GM23338 (cell line): ENCODE measurements at regions not wholly inside any gene's neighbourhood (a gene's known extent, or its start where the extent isn't known, plus 50 kb on each side); places are given as distances from the start of the nearest gene placed in this dataset.

Experiments used
- ATAC-seq: fragments of 200-7000 bp; cut with Tn5 transposase; 3 replicates; pipeline ENCODE4 v1.9.1; 2020
- DNase-seq: peaks from one replicate; pipeline ENCODE4 v3.0.0-alpha.2; 2015; ENCODE audit warnings: low spot score
- H2AFZ ChIP-seq: fragments of 200-600 bp; sonication (generic); 2 replicates; pipeline ENCODE4 v1.8.0; 2016; ENCODE audit warnings: antibody characterized with exemption, mild to moderate bottlenecking, moderate library complexity
- H3F3A ChIP-seq: fragments of 200-600 bp; sonication (generic); replicated peaks from 2 replicates; pipeline ENCODE4 v1.8.0; 2017; ENCODE audit warnings: antibody characterized with exemption, mixed run types, low read depth
- H3K27ac ChIP-seq: fragments of 200-600 bp; sonication (generic); 2 replicates; pipeline ENCODE4 v1.6.1; 2016; ENCODE audit warnings: low read depth
- H3K27me3 ChIP-seq: fragments of 200-600 bp; sonication (generic); 2 replicates; pipeline ENCODE4 v1.8.0; 2016; ENCODE audit warnings: mild to moderate bottlenecking, mixed run types, moderate library complexity; ENCODE audit not compliant: insufficient read depth
- H3K36me3 ChIP-seq: fragments of 200-600 bp; sonication (generic); 2 replicates; pipeline ENCODE4 v1.8.0; 2016; ENCODE audit warnings: mild to moderate bottlenecking; ENCODE audit not compliant: insufficient read depth
- H3K4me1 ChIP-seq: fragments of 200-600 bp; sonication (generic); 2 replicates; pipeline ENCODE4 v1.8.0; 2016; ENCODE audit warnings: mild to moderate bottlenecking, moderate library complexity; ENCODE audit not compliant: insufficient read depth
- H3K4me2 ChIP-seq: fragments of 200-600 bp; sonication (generic); 2 replicates; pipeline ENCODE4 v1.7.1; 2017; ENCODE audit warnings: mixed run types
- H3K4me3 ChIP-seq: fragments of 200-600 bp; sonication (generic); 2 replicates; pipeline ENCODE4 v1.6.1; 2016; ENCODE audit warnings: mixed run types
- H3K79me2 ChIP-seq: fragments of 200-600 bp; sonication (generic); replicated peaks from 2 replicates; pipeline ENCODE4 v1.8.0; 2017; ENCODE audit warnings: mild to moderate bottlenecking; ENCODE audit not compliant: insufficient read depth
- H3K9me2 ChIP-seq: fragments of 200-600 bp; sonication (generic); 2 replicates; pipeline ENCODE4 v1.8.0; 2017; ENCODE audit not compliant: insufficient read depth
- H4K20me1 ChIP-seq: fragments of 200-600 bp; sonication (generic); replicated peaks from 2 replicates; pipeline ENCODE4 v1.8.0; 2017; ENCODE audit warnings: mild to moderate bottlenecking; ENCODE audit not compliant: insufficient read depth
- H3K27ac Mint-ChIP-seq: 2 replicates; pipeline ENCODE4 v1.8.0; 2020; ENCODE audit warnings: inconsistent platforms, mild to moderate bottlenecking, moderate library complexity, mixed read lengths
- H3K27me3 Mint-ChIP-seq: 3 replicates; pipeline ENCODE4 v1.8.0; 2022; ENCODE audit warnings: low read depth, mild to moderate bottlenecking, moderate library complexity, mixed read lengths, inconsistent platforms; ENCODE audit not compliant: insufficient read depth, poor library complexity
- H3K36me3 Mint-ChIP-seq: 3 replicates; pipeline ENCODE4 v1.8.0; 2021; ENCODE audit warnings: low read depth, mild to moderate bottlenecking, inconsistent platforms, moderate library complexity, mixed read lengths
- H3K4me1 Mint-ChIP-seq: 3 replicates; pipeline ENCODE4 v1.8.0; 2020; ENCODE audit warnings: mild to moderate bottlenecking, inconsistent platforms, mixed read lengths
- H3K4me3 Mint-ChIP-seq: 3 replicates; pipeline ENCODE4 v1.8.0; 2021; ENCODE audit warnings: moderate library complexity, mild to moderate bottlenecking, inconsistent platforms, mixed read lengths
- H3K9me3 Mint-ChIP-seq: 3 replicates; pipeline ENCODE4 v1.8.0; 2020; ENCODE audit warnings: moderate library complexity, mild to moderate bottlenecking, inconsistent platforms, mixed read lengths
- CREB1 ChIP-seq: fragments of 250-450 bp; sonication (Bioruptor Pico); IDR thresholded peaks from 2 replicates; pipeline ENCODE4 v1.5.0; 2020; ENCODE audit warnings: low read depth, mild to moderate bottlenecking, moderate library complexity
- NANOG ChIP-seq: IDR thresholded peaks from 2 replicates; pipeline ENCODE4 v1.6.1; 2016; ENCODE audit warnings: antibody characterized with exemption, borderline replicate concordance
- ZNF114 ChIP-seq: fragments of 250-450 bp; sonication (Bioruptor Pico); IDR thresholded peaks from 2 replicates; pipeline ENCODE4 v1.5.0; 2020; ENCODE audit warnings: mild to moderate bottlenecking, moderate library complexity
- ZNF331 ChIP-seq: fragments of 250-450 bp; sonication (Bioruptor Pico); IDR thresholded peaks from 2 replicates; pipeline ENCODE4 v1.5.0; 2020; ENCODE audit warnings: low read depth, mild to moderate bottlenecking, moderate library complexity
- ZNF462 ChIP-seq: fragments of 250-450 bp; sonication (Bioruptor Pico); IDR thresholded peaks from 2 replicates; pipeline ENCODE4 v1.5.0; 2020; ENCODE audit warnings: mild to moderate bottlenecking, moderate library complexity
- TF ChIP-seq, protein P1 (sequence below): IDR thresholded peaks from 2 replicates; pipeline ENCODE4 v1.6.1; 2016; ENCODE audit warnings: antibody characterized with exemption
- TF ChIP-seq, protein P2 (sequence below): IDR thresholded peaks from one replicate; pipeline ENCODE4 v1.6.1; 2018; ENCODE audit warnings: antibody characterized with exemption; ENCODE audit not compliant: unreplicated experiment

DNA sequence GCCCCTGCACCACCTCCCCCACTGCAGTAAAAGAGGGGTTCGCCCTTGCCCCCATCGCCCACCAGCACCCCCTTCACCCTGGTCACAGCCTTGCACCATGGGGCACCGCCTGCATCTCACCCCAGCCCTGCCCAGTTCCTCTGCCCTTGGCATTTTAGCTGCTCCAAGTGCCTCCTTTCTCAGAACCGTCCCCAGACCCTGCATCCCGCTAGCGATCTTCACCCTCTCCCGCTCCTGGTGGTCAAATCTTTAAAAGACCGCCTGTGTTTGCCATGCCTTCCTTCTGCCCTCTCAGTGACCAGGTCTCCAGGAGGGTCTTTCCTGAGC lies 114.7 kb upstream of the OTOS start:
- Histone ChIP-seq H3K36me3 (no peaks in the 10 kb centered on the region), H3K4me2 (no peak overlapping the region), H2AFZ (no peak overlapping the region), H3K9me2 (0 out of 2 replicates have a peak, but pooled peaks cover 6% of the 10 kb centered on the region), H3K79me2 (no peaks in the 10 kb centered on the region), H3K4me3 (no peak overlapping the region), H3K27ac (no peak overlapping the region), H3K27me3 (no peaks in the 10 kb centered on the region), H4K20me1 (no peaks in the 10 kb centered on the region), H3F3A (no peaks in the 10 kb centered on the region), H3K4me1 (no peaks in the 10 kb centered on the region)
- ATAC-seq (no peak), DNase-seq (no peak)
- Mint-ChIP-seq H3K27me3 (peaks cover 11% of the 10 kb centered on the region), H3K4me3 (no peak overlapping the region), H3K9me3 (peaks cover 16% of the 10 kb centered on the region), H3K4me1 (peaks cover 11% of the 10 kb centered on the region), H3K27ac (no peak overlapping the region), H3K36me3 (peaks cover 6% of the 10 kb centered on the region)
- TF ChIP-seq CREB1 (CRISPR knock-in tag) (no peak), ZNF462 (no peak), NANOG (no peak), ZNF331 (CRISPR knock-in tag) (no peak), ZNF114 (CRISPR knock-in tag) (no peak)
- TF ChIP-seq, protein P1, sequence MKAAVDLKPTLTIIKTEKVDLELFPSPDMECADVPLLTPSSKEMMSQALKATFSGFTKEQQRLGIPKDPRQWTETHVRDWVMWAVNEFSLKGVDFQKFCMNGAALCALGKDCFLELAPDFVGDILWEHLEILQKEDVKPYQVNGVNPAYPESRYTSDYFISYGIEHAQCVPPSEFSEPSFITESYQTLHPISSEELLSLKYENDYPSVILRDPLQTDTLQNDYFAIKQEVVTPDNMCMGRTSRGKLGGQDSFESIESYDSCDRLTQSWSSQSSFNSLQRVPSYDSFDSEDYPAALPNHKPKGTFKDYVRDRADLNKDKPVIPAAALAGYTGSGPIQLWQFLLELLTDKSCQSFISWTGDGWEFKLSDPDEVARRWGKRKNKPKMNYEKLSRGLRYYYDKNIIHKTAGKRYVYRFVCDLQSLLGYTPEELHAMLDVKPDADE, result no peak
- TF ChIP-seq, protein P2, sequence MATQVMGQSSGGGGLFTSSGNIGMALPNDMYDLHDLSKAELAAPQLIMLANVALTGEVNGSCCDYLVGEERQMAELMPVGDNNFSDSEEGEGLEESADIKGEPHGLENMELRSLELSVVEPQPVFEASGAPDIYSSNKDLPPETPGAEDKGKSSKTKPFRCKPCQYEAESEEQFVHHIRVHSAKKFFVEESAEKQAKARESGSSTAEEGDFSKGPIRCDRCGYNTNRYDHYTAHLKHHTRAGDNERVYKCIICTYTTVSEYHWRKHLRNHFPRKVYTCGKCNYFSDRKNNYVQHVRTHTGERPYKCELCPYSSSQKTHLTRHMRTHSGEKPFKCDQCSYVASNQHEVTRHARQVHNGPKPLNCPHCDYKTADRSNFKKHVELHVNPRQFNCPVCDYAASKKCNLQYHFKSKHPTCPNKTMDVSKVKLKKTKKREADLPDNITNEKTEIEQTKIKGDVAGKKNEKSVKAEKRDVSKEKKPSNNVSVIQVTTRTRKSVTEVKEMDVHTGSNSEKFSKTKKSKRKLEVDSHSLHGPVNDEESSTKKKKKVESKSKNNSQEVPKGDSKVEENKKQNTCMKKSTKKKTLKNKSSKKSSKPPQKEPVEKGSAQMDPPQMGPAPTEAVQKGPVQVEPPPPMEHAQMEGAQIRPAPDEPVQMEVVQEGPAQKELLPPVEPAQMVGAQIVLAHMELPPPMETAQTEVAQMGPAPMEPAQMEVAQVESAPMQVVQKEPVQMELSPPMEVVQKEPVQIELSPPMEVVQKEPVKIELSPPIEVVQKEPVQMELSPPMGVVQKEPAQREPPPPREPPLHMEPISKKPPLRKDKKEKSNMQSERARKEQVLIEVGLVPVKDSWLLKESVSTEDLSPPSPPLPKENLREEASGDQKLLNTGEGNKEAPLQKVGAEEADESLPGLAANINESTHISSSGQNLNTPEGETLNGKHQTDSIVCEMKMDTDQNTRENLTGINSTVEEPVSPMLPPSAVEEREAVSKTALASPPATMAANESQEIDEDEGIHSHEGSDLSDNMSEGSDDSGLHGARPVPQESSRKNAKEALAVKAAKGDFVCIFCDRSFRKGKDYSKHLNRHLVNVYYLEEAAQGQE, result no peak
